Transverse colon (tissue), 4 donors: ENCODE measurements at regions not wholly inside any gene's neighbourhood (a gene's known extent, or its start where the extent isn't known, plus 50 kb on each side); places are given as distances from the start of the nearest gene placed in this dataset.

ENCODE experiments used
- DNase-seq: peaks from one replicate; pipeline ENCODE4 v3.0.0-alpha.2; 2019
- H3K27ac ChIP-seq, 4 donors: fragments of 200-600 bp; sonication (generic); 2 replicates each; pipeline ENCODE4 v1.5.1; 2016 to 2018; ENCODE audit warnings: inconsistent platforms in 4 of 4
- H3K27me3 ChIP-seq: fragments of 200-600 bp; sonication (generic); 2 replicates; pipeline ENCODE4 v1.5.1; 2017; ENCODE audit warnings: inconsistent platforms
- H3K36me3 ChIP-seq, 4 donors: fragments of 200-600 bp; sonication (generic); 2 replicates each; pipeline ENCODE4 v1.5.1; 2017 to 2019; ENCODE audit warnings: inconsistent platforms in 4 of 4
- H3K4me1 ChIP-seq, 4 donors: fragments of 200-600 bp; sonication (generic); 2 replicates each; pipeline ENCODE4 v1.5.1; 2017 to 2020; ENCODE audit warnings: inconsistent platforms in 4 of 4
- H3K4me3 ChIP-seq, 4 donors: fragments of 200-600 bp; sonication (generic); 1 replicate in 1 of 4; 2 replicates in 3 of 4; pipeline versions ENCODE4 v1.5.1 to v1.6.1; 2017 to 2019; ENCODE audit warnings: inconsistent platforms in 4 of 4
- H3K9me3 ChIP-seq, 2 donors: fragments of 200-600 bp; sonication (generic); 2 replicates each; pipeline ENCODE4 v1.5.1; 2017 to 2019; ENCODE audit warnings: inconsistent platforms in 2 of 2
- EP300 ChIP-seq: sonication (generic); formaldehyde crosslinking; IDR thresholded peaks from one replicate; pipeline ENCODE4 v1.6.1; 2017; ENCODE audit warnings: antibody characterized with exemption, low read depth
- POLR2A ChIP-seq: fragments of 450-650 bp; IDR thresholded peaks from one replicate; pipeline ENCODE4 v1.6.1; 2016; ENCODE audit warnings: antibody characterized with exemption, mild to moderate bottlenecking, moderate library complexity
- POLR2AphosphoS5 ChIP-seq, 3 donors: sonication (generic); formaldehyde crosslinking; IDR thresholded peaks; one replicate each; pipeline ENCODE4 v1.6.1; 2016; ENCODE audit warnings: antibody characterized with exemption in 3 of 3
- WGBS, 2 donors: methylation state at CpG; one replicate each; pipeline ENCODE4 v1.1.5; 2018; ENCODE audit warnings: low coverage in 1 of 2; 5-methylcytosine and 5-hydroxymethylcytosine counted together
- in situ Hi-C, 4 donors: fragments of 200-750 bp; cut with MboI; loops; one replicate each; pipeline versions ENCODE4 v1.15.0 to v1.15.1; 2017; ENCODE audit warnings: low sequenced_read_pairs in 3 of 4, low pct_ligation_motif_present in 1 of 4, low pct_unique_long_range_greater_than_20kb in 1 of 4
- intact Hi-C: fragments of 100-400 bp; cut with DNase I; formaldehyde crosslinking; loops from one replicate; pipeline ENCODE4 v1.15.1; 2023; ENCODE audit warnings: low total_unique reads
- TF ChIP-seq, protein P1 (sequence below), 5 experiments: fragments of 200-600 bp in 3 of 5; fragments of 450-650 bp in 2 of 5; sonication (generic) in 3 of 5; IDR thresholded peaks; 1 replicate in 2 of 5; 2 replicates in 3 of 5; pipeline ENCODE4 v1.5.1; 2016 to 2017; ENCODE audit warnings: antibody characterized with exemption in 5 of 5, inconsistent platforms in 3 of 5, mild to moderate bottlenecking in 2 of 5, moderate library complexity in 1 of 5

DNA sequence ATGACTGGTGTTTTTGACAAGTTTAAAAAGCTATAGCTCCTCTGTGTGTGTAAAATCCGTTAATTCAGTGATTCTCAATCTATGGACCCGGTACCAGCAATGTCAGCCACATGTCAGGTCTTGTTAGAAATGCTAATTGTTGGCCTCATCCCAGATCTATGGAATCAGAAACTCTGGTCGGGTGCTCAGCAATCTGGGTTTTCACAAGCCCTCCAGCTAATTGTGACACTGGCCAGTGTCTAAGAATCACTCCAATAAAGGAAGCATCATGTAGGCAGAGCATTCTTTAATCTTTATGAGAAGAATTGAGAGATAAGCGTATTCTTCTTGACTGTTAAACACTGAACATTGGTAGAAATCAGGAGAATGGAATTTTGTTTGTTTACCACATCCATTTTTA is 1498.2 kb upstream of the TENM3 start:
- H3K9me3 ChIP-seq, result no peaks in the 10 kb centered on the region
- H3K36me3 ChIP-seq, result no peaks in the 10 kb centered on the region
- TF ChIP-seq EP300 (no peak), POLR2A (no peak), POLR2AphosphoS5 (IDR thresholded peaks at IDR 0.05) (no peak)
- TF ChIP-seq, protein P1, sequence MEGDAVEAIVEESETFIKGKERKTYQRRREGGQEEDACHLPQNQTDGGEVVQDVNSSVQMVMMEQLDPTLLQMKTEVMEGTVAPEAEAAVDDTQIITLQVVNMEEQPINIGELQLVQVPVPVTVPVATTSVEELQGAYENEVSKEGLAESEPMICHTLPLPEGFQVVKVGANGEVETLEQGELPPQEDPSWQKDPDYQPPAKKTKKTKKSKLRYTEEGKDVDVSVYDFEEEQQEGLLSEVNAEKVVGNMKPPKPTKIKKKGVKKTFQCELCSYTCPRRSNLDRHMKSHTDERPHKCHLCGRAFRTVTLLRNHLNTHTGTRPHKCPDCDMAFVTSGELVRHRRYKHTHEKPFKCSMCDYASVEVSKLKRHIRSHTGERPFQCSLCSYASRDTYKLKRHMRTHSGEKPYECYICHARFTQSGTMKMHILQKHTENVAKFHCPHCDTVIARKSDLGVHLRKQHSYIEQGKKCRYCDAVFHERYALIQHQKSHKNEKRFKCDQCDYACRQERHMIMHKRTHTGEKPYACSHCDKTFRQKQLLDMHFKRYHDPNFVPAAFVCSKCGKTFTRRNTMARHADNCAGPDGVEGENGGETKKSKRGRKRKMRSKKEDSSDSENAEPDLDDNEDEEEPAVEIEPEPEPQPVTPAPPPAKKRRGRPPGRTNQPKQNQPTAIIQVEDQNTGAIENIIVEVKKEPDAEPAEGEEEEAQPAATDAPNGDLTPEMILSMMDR (IDR thresholded peaks at IDR 0.05), result no peak
- no peak overlapping the region for H3K27ac ChIP-seq
- intact Hi-C loops (loop anchor here (5.0 kb wide), 1 partner anchor 657 kb away; no protein-coding TSS in a partner anchor), in situ Hi-C loops (no loop called here)
- 54 to 63% methylated on average over 4 of the region's 4 CpGs for WGBS, 2 donors
- H3K27me3 ChIP-seq, result no peaks in the 10 kb centered on the region
- H3K4me1 ChIP-seq, result no peaks in the 10 kb centered on the region
- DNase-seq, result no peak
- H3K4me3 ChIP-seq, result no peak overlapping the region

DNA sequence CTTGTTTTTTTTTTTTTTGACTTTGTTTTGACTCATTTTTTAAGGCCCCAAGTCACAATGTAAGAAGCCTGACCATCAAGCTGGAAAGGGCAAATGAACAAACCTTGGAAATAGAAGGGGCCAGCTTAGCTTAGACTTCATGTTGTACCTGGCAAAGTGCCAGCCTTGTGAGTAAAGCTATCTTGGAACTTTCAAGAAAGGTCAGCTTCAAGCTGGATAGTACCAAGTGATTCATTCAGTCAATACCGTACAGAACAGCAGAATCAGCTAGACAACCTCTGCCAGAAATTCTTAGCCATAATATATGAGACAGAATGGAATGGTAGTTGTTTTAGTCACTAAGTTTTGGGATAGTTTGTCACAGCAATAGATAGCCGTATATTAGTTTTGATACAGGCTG is 1492.2 kb upstream of the TENM3 start:
- Histone ChIP-seq H3K27me3 (no peaks in the 10 kb centered on the region), H3K27ac (no peak overlapping the region), H3K36me3 (no peaks in the 10 kb centered on the region), H3K4me1 (no peaks in the 10 kb centered on the region), H3K4me3 (no peak overlapping the region), H3K9me3 (no peaks in the 10 kb centered on the region)
- no peak for DNase-seq
- 90 to 100% methylated on average over 2 of the region's 2 CpGs for WGBS, 2 donors
- in situ Hi-C loops (no loop called here), intact Hi-C loops (no loop called here)
- TF ChIP-seq POLR2AphosphoS5 (IDR thresholded peaks at IDR 0.05), result no peak
- no peak for TF ChIP-seq EP300
- no peak for TF ChIP-seq POLR2A
- TF ChIP-seq, protein P1 (IDR thresholded peaks at IDR 0.05), result no peak

DNA sequence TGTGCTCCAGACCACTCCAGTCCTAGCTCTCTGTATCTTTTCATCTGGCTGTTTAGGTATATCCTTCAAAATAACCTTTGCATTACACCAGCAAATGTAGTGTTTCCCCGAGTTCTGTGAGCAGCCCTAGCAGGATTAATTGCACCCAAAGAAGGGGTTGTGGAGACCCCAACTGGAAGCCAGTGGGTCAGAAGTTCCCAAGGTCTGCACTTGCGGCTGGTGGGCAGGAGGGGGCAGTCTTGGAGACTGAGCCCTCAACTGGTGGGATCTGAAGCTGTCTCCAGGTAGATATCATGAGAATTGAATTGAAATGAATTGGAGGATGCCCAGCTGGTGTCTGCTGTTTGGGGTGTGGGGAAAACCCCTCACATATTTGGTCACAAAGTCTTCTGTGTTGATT is 1485.3 kb upstream of the TENM3 start:
- 64% methylated on average over 2 of the region's 2 CpGs; no CpG with 5 or more reads in 1 of the 2 donors for WGBS, 2 donors

DNA sequence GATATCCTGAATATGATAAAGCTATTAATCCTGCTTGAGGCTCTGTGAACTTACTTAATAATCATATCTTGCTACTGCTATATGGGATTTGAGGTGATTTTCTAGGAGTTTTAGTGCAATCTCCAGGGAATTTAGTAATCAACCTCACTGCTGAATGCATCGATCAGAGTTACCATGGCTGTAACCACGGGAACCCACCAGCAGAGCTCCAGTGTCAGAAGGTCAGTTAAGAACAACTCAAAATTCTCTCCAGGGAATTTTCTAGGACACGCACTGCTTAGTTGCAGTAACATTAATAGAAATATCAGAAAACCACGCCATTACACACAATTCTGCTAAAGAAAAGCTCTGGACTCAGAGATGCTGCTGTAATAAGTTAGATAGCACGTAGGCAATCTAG is 1477.2 kb upstream of the TENM3 start:
- 42 to 48% methylated on average over 5 of the region's 5 CpGs for WGBS, 2 donors
- Histone ChIP-seq H3K27me3 (no peaks in the 10 kb centered on the region), H3K4me3 (no peak overlapping the region), H3K9me3 (no peaks in the 10 kb centered on the region), H3K36me3 (no peaks in the 10 kb centered on the region), H3K4me1 (no peaks in the 10 kb centered on the region), H3K27ac (no peak overlapping the region)
- no peak for DNase-seq
- in situ Hi-C loops (no loop called here), intact Hi-C loops (no loop called here)
- TF ChIP-seq POLR2A (no peak), EP300 (no peak), POLR2AphosphoS5 (IDR thresholded peaks at IDR 0.05) (no peak)
- TF ChIP-seq, protein P1 (IDR thresholded peaks at IDR 0.05), result no peak

More for the DNA sequence above, 1485.3 kb upstream of the TENM3 start:
- DNase-seq, result no peak
- TF ChIP-seq, protein P1 (IDR thresholded peaks at IDR 0.05), result no peak
- TF ChIP-seq POLR2A, result no peak
- no peak for TF ChIP-seq EP300
- TF ChIP-seq POLR2AphosphoS5 (IDR thresholded peaks at IDR 0.05), result no peak
- Histone ChIP-seq H3K36me3 (no peaks in the 10 kb centered on the region), H3K27me3 (no peaks in the 10 kb centered on the region), H3K4me3 (no peak overlapping the region), H3K9me3 (no peaks in the 10 kb centered on the region), H3K4me1 (no peaks in the 10 kb centered on the region), H3K27ac (no peak overlapping the region)
- intact Hi-C loops (no loop called here), in situ Hi-C loops (no loop called here)
